ENCODE measurements at regions not wholly inside any gene's neighbourhood (a gene's known extent, or its start where the extent isn't known, plus 50 kb on each side); places are given as distances from the start of the nearest gene placed in this dataset.

DNA sequence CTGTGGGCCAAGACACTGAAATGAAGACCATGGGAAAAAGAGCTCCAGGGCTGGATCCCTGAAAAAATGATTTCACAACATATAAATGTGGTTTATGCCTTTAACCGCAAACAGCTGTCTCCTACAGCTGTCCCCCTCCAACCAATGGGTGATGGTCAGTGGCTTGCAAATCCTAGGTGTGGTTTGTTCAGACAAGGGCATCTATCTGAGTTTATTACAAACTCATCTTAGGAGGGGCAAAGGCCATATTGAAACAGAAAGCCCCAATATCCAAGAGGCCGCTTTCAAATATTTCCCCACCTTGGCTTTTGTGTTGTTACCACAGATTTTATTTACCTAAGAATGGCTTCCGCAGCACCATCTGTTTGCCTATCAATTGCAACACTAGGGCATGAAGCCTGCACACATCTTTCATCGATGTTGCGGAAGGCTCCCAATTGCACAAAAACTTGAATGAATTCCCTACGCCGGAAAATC lies 503.6 kb upstream of the AMELY start:
- Mint-ChIP-seq H3K36me3 (ENCODE audit: low read depth) (no peaks in the 10 kb centered on the region), H3K27ac (no peak overlapping the region), H3K4me1 (no peaks in the 10 kb centered on the region), H3K27me3 (ENCODE audit: insufficient read depth, low read depth, poor library complexity) (no peaks in the 10 kb centered on the region), H3K9me3 (no peaks in the 10 kb centered on the region), H3K4me3 (no peak overlapping the region)
- 0 out of 2 replicates have a peak, but pooled peaks cover 3% of the 10 kb centered on the region for H3K4me1 ChIP-seq (ENCODE audit: insufficient read depth)
- DNase-seq (ENCODE audit: low spot score) = no peak
- no peak for ATAC-seq
- no peaks in the 10 kb centered on the region for H4K20me1 ChIP-seq (replicated peaks; ENCODE audit: insufficient read depth)
- H3K79me2 ChIP-seq (replicated peaks; ENCODE audit: insufficient read depth) = no peaks in the 10 kb centered on the region
- no peaks in the 10 kb centered on the region for H3F3A ChIP-seq (replicated peaks; ENCODE audit: low read depth)
- H3K9me2 ChIP-seq (ENCODE audit: insufficient read depth) = no peaks in the 10 kb centered on the region
- TF ChIP-seq STAT1 (IDR thresholded peaks at IDR 0.05; ENCODE audit: unreplicated experiment) (no peak), NANOG (IDR thresholded peaks at IDR 0.05; ENCODE audit: borderline replicate concordance) (no peak), CREB1 (CRISPR knock-in tag; IDR thresholded peaks at IDR 0.05; ENCODE audit: low read depth) (no peak), ZNF462 (CRISPR knock-in tag; IDR thresholded peaks at IDR 0.05) (no peak), JUNB (IDR thresholded peaks at IDR 0.05; ENCODE audit: unreplicated experiment) (no peak)
- TF ChIP-seq, protein P1, sequence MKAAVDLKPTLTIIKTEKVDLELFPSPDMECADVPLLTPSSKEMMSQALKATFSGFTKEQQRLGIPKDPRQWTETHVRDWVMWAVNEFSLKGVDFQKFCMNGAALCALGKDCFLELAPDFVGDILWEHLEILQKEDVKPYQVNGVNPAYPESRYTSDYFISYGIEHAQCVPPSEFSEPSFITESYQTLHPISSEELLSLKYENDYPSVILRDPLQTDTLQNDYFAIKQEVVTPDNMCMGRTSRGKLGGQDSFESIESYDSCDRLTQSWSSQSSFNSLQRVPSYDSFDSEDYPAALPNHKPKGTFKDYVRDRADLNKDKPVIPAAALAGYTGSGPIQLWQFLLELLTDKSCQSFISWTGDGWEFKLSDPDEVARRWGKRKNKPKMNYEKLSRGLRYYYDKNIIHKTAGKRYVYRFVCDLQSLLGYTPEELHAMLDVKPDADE (IDR thresholded peaks at IDR 0.05) = no peak
- TF ChIP-seq, protein P2, sequence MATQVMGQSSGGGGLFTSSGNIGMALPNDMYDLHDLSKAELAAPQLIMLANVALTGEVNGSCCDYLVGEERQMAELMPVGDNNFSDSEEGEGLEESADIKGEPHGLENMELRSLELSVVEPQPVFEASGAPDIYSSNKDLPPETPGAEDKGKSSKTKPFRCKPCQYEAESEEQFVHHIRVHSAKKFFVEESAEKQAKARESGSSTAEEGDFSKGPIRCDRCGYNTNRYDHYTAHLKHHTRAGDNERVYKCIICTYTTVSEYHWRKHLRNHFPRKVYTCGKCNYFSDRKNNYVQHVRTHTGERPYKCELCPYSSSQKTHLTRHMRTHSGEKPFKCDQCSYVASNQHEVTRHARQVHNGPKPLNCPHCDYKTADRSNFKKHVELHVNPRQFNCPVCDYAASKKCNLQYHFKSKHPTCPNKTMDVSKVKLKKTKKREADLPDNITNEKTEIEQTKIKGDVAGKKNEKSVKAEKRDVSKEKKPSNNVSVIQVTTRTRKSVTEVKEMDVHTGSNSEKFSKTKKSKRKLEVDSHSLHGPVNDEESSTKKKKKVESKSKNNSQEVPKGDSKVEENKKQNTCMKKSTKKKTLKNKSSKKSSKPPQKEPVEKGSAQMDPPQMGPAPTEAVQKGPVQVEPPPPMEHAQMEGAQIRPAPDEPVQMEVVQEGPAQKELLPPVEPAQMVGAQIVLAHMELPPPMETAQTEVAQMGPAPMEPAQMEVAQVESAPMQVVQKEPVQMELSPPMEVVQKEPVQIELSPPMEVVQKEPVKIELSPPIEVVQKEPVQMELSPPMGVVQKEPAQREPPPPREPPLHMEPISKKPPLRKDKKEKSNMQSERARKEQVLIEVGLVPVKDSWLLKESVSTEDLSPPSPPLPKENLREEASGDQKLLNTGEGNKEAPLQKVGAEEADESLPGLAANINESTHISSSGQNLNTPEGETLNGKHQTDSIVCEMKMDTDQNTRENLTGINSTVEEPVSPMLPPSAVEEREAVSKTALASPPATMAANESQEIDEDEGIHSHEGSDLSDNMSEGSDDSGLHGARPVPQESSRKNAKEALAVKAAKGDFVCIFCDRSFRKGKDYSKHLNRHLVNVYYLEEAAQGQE (IDR thresholded peaks at IDR 0.05; ENCODE audit: unreplicated experiment) = no peak
- H3K36me3 ChIP-seq (ENCODE audit: insufficient read depth) = no peaks in the 10 kb centered on the region
- no peak overlapping the region for H3K4me2 ChIP-seq
- H3K4me3 ChIP-seq = no peak overlapping the region
- no peaks in the 10 kb centered on the region for H3K27me3 ChIP-seq (ENCODE audit: insufficient read depth)
- H3K27ac ChIP-seq (ENCODE audit: low read depth) = no peak overlapping the region
- H2AFZ ChIP-seq = no peak overlapping the region

Data from GM23338 (cell line).